Middle frontal gyrus (tissue), 1 donor: ENCODE measurements at regions not wholly inside any gene's neighbourhood (a gene's known extent, or its start where the extent isn't known, plus 50 kb on each side); places are given as distances from the start of the nearest gene placed in this dataset.
A peak's percentile ranks its signal among the peaks of the same experiment; 100 is the strongest.
"Not testable (repeated sequence)": the region's sequence is repeated elsewhere in the genome, so short reads cannot be mapped to it uniquely, and the experiment has no call there.

Experiments
- DNase-seq: peaks from one replicate; pipeline ENCODE4 v3.0.0-alpha.2; 2015; ENCODE audit warnings: low spot score; ENCODE audit errors: extremely low spot score

DNA sequence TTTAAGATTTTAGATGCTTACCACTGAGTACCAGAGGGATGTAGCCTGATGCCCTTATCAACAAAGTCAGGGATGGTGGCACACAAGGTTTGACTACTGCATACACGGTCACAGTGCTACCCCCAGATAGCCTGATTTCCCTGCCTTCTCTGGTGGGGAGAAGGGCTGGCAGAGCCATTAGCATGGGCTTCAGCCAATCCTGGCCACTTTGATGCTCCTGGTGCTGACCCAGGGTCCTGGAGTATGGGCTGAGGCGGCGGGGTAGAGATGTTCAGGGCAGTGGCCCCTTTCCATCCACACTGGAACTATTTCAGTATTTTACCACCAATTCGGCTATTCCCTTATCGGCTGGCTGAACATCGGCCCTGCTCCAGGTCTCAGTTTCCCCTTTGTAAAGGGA, 83.2 kb downstream of the POTEB3 start:
- DNase-seq, result not testable (repeated sequence)

DNA sequence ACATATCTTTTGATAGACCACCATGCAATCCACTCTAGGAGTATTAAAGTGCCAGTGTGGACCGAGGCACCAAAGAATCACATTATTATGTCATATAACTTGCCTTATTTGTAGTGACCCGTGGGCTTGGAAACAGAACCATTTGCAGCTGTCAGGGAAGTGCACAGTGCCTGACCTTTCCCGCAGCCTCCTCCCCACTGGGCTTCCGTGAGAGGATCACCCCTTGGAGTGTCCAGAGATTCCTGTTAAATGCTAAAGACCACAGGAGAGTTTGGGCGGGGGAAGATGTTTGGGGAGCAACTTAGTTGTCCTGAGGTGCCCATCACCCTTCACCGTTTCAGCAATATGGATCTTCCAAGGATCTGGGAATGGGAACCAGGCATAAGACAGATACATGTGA, 84.4 kb downstream of the POTEB3 start:
- not testable (repeated sequence) for DNase-seq

DNA sequence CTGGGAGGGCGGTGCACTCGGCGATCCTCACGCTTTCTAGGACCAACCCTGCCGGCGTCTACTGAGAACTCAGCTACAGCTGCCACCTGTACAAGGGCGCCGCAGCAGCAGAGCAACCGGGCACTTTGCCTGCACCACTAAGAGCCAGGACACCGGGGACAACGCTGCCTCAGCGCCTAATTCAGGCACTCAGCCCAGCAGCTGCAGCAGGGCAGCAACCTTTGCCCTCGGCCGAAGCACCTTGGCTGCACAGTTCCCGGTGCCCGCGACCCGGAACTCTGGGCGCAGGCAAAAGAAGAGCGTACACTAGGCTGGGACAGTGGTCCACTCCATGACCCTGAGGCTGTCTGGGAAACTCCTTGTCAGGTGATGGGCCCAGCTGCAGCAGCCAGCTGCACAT, 85.7 kb downstream of the POTEB3 start:
- not testable (repeated sequence) for DNase-seq

DNA sequence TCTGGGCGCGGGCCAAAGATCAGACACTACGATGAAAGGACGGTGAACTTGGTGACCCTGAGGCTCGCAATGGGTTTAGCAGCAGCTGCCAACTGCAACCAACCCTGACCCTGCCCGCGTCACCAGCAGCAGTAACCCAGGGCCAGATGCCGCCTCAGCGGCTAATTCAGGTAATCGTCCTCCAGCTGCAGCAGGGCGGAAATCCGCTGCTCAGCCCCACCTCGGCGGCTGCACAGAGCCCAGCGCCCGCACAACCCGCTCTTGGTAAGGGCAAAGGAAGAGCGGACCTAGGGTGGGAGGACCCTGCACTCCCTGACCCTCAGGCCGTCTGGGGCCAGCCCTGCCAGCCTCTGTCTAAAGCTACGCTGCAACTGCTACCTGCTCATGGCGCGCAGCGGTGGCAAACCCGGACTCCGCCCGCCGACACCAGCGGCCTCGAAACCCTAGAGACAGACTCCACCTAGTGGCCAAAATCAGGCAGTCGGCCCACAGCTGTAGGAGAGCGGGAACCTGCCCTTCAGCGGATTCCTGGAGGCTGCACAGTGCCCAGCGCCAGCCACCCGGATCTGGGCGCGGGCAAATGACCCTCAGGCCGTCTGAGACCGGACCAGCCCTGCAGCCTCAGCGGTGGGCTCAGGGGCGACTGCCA, 87.5 kb downstream of the POTEB3 start:
- not testable (repeated sequence) for DNase-seq

DNA sequence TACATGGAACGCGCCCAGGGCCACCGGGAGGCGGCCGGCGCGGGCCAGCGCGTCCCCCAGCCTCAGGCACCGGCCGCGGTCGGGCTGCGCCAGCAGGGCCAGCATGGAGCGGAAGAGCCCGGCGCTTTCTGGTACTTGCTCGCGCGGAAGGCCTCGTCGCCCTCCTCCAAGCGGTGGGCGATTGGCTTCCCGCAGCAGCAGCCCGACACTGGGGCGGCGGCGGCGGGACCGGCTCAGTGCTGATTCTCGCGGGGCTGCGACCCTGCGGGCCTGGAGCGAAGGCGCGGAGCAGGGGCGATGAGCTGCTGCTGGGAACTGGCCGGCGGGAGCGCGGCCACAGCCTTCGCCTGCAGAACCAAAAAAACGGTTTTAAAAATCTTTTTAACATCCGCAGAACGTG, 95.3 kb downstream of the POTEB3 start:
- not testable (repeated sequence) for DNase-seq

DNA sequence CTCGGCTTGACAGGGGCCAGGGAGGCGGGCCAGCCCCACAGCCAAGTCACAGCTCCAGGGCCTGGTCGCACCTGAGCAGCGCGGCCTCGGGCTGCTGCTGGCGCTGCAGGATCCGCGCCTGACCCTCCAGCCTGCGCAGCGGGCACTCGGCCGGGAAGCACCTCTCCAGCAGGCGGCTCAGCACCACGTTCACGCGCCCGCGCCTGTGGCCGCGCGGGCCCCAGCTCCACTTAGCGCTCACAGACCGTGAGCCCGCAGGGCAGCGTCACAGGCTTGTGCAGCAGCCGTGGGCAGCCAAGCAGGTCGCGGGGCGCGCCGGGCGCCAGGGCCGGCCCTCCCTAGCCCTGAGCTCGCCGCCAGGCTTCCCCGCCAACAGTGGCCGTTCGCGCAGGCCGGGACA, 95.8 kb downstream of the POTEB3 start:
- DNase-seq, result not testable (repeated sequence)

DNA sequence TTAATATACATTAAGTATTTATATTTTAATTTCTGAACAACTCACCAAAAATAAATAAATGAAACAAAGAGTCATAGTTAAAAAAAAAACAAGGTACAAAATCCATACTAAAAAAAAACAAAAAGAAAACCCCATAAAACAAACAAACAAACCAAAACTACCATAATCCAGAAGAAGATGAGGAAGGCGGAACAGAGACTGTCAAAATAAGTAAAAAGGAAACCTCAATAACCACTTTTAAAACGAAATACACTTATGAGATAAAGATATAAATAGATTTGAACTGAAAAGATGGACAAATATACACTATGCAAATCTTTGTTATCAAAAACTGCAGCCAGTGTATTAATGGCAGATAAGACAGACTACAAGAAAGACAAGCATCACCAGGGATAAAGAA, 103.3 kb downstream of the POTEB3 start:
- DNase-seq, result not testable (repeated sequence)

DNA sequence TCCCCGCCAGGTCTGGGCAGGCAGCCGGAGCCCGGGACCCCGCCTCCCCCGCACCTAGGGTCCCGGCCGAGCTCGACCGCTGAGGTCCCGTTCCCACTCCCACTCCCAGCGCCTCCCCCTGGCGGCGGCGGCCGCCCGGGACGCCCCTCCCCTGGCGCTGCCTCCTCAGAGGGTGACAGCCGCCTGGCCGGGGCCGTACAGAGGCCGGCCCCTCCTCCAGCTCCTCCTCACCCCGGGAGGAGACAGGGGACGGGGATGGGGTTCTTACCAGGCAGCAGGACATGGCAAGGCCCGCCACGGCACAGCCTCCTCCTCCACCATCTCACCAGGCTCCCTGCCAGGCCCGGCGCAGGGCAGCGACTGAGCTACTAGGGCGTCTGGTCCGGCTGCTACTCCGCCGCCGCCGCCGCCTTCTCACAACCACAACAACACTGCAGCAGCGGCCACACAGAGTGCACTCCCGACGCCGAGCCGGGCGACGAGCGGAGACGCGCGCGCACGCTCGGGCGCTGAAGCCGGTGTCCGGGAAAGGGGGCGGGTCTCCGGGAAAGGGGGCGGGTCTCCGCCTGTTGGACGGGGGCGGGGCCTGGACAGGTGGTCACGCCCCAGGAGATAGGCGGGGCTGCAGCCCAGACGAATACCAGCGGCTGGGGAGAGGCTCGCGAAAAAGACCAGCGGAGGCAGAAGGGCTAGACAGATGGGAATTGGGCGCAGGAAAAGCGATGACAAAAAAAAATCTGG, 115.4 kb downstream of the POTEB3 start:
- DNase-seq, result not testable (repeated sequence)

DNA sequence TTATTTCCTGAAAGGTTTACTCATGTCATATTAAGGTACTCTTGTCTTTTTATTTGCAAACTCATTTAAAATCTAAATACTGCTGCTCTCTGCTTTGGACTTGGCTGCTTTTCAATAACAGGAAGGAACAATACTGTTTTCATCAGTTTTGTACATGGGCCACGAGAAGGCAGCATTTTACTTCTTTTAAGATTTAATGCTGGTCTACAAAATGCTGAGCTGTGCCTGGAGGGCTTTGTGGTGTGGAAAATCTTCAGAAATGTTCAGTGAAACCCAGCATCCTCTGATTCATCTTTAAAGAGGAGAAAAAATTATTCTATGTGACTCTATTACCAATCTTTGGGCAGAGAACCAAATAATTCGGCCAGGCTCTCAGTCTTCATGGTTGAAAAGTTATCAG, 155.9 kb downstream of the POTEB3 start:
- DNase-seq, result not testable (repeated sequence)

DNA sequence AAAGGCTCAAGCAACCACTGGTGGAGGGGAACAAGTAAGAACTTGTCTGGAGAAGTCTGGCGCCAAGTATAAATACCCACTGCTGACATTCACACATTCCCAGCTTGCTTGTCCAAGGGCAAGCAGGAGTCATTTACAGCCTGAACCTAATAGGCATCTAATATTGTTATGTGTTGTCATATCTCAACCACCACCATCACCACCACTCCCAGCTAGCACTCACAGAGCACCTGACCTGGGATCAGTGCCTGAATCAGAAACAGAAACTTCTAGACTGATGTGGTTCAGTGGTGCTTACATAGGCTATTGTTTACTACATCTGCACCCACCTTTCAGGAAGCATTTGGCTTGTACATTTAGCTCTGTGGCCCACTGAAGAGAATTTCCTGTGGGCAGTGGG, 157.1 kb downstream of the POTEB3 start:
- DNase-seq, result not testable (repeated sequence)

DNA sequence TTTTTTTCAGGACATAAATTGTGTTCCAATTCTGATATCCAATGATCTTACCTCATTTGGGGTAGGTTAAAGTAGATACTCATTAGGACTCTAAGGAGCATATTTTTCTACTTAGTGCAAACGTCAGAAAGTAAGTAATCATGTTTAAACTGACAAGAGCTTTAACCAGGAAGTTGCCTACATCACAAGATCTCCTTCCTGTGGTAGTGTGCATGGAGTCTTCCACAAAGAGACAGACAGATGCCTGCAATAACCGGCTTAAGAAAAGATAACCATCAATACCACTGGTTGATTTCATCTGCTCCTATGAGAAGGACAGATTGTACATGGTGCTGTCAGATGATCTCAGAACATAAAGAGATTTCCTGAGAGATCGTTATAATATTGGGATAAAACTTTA, 160.0 kb downstream of the POTEB3 start:
- DNase-seq, result not testable (repeated sequence)

DNA sequence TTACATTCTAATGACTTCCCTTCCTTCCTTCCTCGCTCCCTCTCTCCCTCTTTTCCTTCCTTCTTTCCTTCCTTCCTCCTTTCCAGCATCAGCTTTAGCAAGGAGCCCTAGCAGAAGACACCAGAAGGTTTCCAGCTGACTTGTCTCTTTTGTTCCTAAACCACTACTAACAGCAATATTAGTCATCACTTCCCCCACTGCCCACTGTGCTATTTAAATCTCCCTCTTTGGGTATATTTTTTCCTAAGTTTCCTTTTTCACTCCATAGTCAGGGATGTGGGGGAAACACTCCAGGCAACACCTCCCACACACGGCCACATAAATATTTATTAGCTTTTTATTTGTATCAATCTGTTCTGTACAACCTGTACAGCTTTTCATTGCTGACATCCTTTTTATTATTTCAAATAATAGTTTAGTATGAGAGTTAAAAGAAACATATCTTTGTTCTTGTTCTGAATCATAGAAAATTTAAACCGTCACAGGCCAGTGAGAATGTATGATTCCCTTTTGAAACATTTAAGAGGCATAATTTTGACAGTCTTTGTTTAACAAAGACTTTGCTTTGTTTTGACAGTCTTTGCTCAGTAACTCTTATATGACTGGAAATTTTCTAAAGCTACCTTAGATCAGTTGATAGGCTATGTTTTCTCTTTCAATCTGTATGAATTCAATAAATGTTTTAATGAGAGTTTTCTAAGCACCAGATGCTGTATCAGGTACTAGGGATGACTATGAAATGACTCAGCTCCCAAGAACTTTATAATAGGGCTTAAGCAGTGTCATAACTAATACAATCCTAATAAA, 167.9 kb downstream of the POTEB3 start:
- peak; percentile 6 for DNase-seq

DNA sequence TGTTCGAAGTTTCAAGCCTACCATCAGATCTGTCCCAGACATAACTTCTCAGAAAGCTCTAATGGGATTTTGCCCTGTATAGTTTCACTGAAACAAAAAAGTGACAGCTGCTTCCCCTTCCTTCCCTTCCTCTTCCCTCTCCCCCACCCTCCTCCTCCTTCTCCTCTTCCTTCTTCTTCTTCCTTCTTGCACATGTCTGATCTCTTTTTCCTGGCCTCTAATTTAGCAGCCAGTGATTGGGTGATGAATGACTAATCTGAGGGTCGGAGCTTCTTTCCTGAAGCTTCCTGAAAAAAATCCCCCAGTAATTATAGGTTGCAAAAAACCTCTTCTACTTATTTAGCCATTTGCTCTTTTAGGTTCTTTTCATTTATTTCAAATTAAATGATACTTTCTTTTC, 168.7 kb downstream of the POTEB3 start:
- DNase-seq, result peak; percentile 1

DNA sequence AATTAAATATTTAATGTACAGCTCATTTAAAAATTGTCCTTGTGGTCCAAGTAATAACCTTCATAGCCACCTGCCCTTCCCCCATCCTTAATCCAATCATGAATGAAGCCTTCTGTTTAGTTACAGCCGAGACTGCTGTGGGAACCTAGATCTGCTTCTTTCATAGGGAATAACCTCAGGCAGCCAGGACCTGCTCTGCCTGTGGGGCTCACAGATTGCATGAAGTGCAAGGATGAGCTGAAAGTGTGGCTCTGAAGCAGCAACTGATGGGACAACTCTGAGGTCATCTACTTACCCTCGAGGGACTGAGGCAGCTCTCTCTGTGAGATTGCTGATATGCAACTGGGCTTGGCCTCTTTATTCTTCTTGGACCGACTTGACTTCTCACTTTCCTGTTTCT, 169.8 kb downstream of the POTEB3 start:
- DNase-seq, result no peak

DNA sequence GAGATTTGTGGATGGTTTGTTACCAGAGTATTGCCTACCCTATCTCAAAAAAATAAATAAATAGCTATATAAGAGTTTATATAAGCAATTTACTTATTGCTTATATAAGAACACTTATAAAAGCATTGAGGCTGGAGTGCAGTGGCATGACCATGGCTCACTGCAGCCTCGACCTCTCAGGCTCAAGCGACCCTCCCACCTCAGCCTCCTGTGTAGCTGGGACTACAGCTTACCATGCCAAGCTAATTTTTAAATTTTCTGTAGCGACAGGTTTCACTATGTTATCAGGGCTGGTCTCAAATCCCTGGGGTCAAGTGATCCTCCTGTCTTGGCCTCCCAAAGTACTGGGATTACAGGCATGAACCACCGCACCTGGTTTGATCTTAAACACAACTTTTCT, 170.6 kb downstream of the POTEB3 start:
- peak; percentile 1 for DNase-seq

DNA sequence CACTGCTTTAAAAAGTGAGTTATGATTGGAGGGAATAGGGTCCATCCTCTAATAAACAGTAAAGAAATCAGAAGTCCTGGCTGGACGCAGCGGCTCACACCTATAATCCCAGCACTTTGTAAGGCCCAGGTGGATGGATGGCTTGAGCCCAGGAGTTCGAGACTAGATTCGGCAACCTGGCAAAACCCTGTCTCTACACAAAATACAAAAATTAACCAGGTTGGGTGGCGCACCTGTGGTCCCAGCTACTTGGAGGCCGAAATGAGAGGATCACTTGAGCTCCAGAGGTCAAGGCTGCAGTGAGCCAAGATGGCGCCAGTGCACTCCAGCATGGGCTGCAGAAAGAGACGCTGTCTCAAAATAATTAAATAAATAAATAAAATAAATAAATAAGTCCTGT, 171.2 kb downstream of the POTEB3 start:
- no peak for DNase-seq

DNA sequence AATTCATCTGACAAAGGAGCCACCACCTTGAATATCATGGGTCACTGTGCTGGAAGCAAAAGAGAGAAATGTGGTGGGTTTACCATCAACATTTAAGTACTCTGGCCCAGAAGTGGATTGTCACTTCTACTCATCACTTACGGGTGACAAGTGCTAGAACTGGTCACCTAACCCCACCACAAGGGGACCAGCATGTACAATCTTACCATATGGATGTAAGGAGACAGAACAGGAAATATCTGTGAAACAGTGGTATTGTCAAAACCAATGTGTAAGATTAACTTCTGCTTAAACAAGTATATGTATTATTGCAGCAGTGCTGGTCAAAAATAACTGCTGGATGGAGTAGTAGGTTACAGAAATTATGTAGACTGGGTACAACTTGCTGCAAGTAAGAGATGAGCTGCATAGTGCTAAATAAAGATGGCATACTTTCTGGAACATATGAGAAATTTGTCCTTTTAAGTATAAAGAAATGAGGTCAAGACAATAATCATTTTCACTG, 171.8 kb downstream of the POTEB3 start:
- DNase-seq, result no peak

DNA sequence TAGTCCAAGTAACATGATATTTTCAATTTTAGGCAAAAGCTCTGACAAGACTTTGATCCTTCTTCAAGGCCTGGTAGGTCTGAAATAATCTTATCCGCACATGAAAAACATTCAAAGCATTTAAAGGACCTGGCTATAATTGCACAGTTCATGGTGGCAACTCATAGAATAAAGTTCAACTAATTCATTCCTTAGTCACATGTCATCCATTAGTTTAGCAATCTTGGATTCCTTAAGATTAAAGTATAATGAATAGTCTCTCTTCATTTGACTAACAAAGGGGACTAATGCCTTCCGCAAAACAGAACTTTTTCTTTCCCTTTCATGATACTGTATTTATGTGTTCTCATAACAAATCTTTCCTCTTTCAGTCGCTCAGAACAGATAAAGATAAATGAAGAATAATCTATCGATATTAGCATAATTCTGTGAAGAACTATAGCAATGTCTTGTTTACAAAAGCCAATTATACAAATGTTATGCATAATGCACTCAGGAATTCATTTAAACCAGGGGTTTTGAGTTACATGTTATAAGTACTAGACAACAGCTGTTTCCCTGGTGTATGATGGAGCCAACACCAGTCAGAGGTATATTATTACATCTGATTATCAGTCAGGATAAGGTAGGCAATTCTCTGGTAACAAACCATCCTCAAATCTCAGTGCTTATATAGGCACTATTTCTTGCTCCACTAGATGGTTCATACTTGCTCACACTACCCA, 172.5 kb downstream of the POTEB3 start:
- peak; percentile 1 for DNase-seq

DNA sequence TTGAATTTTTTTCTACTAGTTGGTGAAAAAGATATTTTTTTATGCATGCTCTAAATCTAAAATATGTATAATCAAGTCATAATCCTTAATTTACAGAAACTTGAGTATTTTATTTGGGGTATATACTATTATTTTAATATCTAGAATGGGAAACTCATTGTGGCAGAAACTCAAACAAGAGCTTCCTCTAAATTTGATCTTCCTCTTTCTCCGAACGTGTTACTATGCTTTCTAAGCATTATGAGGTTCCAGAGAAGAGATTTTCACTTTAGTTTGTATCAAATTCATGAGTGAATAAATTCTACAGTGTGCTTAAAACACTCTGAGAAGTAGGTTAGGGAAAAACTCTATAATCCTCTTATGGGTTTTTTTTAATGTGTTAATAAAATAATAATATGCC, 173.1 kb downstream of the POTEB3 start:
- DNase-seq, result peak; percentile 1

DNA sequence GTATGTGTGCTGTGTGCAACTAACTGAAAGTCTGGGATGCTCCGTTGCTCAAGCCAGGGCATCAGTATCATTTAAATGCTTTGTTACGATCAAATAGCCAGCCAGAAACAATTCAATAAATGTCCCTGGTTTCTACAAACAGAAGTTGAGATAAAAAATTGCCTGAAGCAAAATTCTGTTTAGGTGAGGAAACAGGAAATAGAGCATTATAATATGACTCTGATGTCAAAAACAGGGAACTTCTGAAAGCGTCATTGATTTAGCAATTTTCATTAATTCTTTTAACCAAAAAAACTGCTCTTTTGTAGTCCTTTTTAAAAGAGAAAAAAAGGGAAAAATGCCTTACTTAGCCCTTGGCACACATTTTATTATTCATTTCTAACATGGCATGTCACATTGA, 174.7 kb downstream of the POTEB3 start:
- DNase-seq, result peak; percentile 1

DNA sequence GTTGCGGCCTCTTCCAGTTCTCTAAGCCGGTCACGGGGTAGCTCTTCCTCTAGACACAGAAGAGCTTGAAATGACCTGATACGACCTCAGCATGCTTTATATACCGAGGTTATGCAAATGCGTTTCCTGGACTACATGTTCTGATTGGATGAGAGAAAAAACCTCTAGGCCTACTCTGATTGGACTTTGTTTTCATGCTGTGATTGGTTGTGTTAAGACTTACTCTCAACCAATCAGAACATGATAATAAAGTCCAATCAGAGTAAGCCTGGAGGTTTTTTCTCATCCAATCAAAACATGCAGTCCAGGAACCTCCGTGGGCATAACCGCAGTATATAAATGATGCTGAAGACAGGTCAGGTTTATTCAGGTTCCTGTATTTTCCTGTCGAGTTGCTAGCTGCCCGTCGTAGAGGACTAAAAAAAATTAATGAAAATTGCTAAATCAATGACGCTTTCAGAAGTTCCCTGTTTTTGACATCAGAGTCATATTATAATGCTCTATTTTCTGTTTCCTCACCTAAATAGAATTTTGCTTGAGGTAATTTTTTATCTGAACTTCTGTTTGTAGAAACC, 177.4 kb downstream of the POTEB3 start:
- DNase-seq, result no peak
